ENCODE measurements at regions not wholly inside any gene's neighbourhood (a gene's known extent, or its start where the extent isn't known, plus 50 kb on each side); places are given as distances from the start of the nearest gene placed in this dataset.

GRCh38 chr20:39538317-39538716 is 576.2 kb downstream of the DHX35 start:
- Mint-ChIP-seq H3K27me3 (ENCODE audit: low read depth) (peaks cover 3% of the 10 kb centered on the region), H3K4me3 (ENCODE audit: unreplicated experiment) (no peak overlapping the region), H3K9me3 (ENCODE audit: low read depth) (peaks cover 3% of the 10 kb centered on the region), H3K27ac (ENCODE audit: unreplicated experiment) (no peak overlapping the region), H3K36me3 (ENCODE audit: low read depth) (no peaks in the 10 kb centered on the region), H3K4me1 (ENCODE audit: low read depth) (peaks cover 6% of the 10 kb centered on the region)
- no peak for DNase-seq (ENCODE audit: low spot score)
- no peak for TF ChIP-seq CTCF (IDR thresholded peaks at IDR 0.05)

DNA sequence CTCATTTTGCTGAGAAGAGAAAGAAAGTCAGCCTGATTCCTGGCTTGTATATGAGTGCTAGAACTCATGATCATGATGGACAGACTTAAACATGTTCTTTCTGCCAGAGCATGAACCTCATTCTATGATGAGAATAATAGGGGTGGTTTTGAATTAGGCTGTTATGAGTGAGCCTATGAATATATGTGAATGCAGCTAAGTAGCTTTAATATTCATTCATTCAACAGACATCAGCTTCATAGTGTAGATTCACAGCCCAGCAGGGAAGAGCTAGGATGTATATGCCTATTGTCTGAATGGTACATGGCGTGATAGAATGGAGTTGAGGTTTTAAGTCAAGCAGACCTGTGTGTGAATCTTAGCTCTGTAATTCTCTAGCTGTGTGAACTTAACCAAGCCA is 573.2 kb downstream of the DHX35 start:
- H3K9me3 Mint-ChIP-seq (ENCODE audit: low read depth), result peaks cover 3% of the 10 kb centered on the region
- H3K4me1 Mint-ChIP-seq (ENCODE audit: low read depth), result peaks cover 8% of the 10 kb centered on the region
- TF ChIP-seq CTCF (IDR thresholded peaks at IDR 0.05), result no peak
- H3K27ac Mint-ChIP-seq (ENCODE audit: unreplicated experiment), result no peak overlapping the region
- no peak overlapping the region for H3K4me3 Mint-ChIP-seq (ENCODE audit: unreplicated experiment)
- H3K36me3 Mint-ChIP-seq (ENCODE audit: low read depth), result no peaks in the 10 kb centered on the region
- peaks cover 2% of the 10 kb centered on the region for H3K27me3 Mint-ChIP-seq (ENCODE audit: low read depth)
- DNase-seq (ENCODE audit: low spot score), result no peak

- no peak for TF ChIP-seq CTCF (IDR thresholded peaks at IDR 0.05)
- Mint-ChIP-seq H3K9me3 (ENCODE audit: low read depth) (peaks cover 3% of the 10 kb centered on the region), H3K27ac (ENCODE audit: unreplicated experiment) (no peak overlapping the region), H3K4me3 (ENCODE audit: unreplicated experiment) (no peak overlapping the region), H3K4me1 (ENCODE audit: low read depth) (peaks cover 8% of the 10 kb centered on the region), H3K36me3 (ENCODE audit: low read depth) (no peaks in the 10 kb centered on the region), H3K27me3 (ENCODE audit: low read depth) (peaks cover 2% of the 10 kb centered on the region)
- no peak for DNase-seq (ENCODE audit: low spot score)
Measured at GRCh38 chr20:39534846-39535245, 572.7 kb downstream of the DHX35 start.

- peaks cover 3% of the 10 kb centered on the region for H3K9me3 Mint-ChIP-seq (ENCODE audit: low read depth)
- no peak overlapping the region for H3K27ac Mint-ChIP-seq (ENCODE audit: unreplicated experiment)
- H3K4me1 Mint-ChIP-seq (ENCODE audit: low read depth), result peaks cover 8% of the 10 kb centered on the region
- no peak for DNase-seq (ENCODE audit: low spot score)
- no peaks in the 10 kb centered on the region for H3K36me3 Mint-ChIP-seq (ENCODE audit: low read depth)
- no peak overlapping the region for H3K4me3 Mint-ChIP-seq (ENCODE audit: unreplicated experiment)
- no peak for TF ChIP-seq CTCF (IDR thresholded peaks at IDR 0.05)
- H3K27me3 Mint-ChIP-seq (ENCODE audit: low read depth), result peaks cover 2% of the 10 kb centered on the region
Measured at GRCh38 chr20:39533858-39534257, 571.7 kb downstream of the DHX35 start.

- Mint-ChIP-seq H3K36me3 (ENCODE audit: low read depth) (no peaks in the 10 kb centered on the region), H3K4me3 (ENCODE audit: unreplicated experiment) (no peak overlapping the region), H3K27me3 (ENCODE audit: low read depth) (peaks cover 2% of the 10 kb centered on the region), H3K9me3 (ENCODE audit: low read depth) (peaks cover 3% of the 10 kb centered on the region), H3K27ac (ENCODE audit: unreplicated experiment) (no peak overlapping the region), H3K4me1 (ENCODE audit: low read depth) (peaks cover 8% of the 10 kb centered on the region)
- no peak for DNase-seq (ENCODE audit: low spot score)
- no peak for TF ChIP-seq CTCF (IDR thresholded peaks at IDR 0.05)
Measured at GRCh38 chr20:39532205-39532604, 570.1 kb downstream of the DHX35 start.

Data from chondrocyte (in vitro differentiated cells).